ENCODE measurements at regions not wholly inside any gene's neighbourhood (a gene's known extent, or its start where the extent isn't known, plus 50 kb on each side); places are given as distances from the start of the nearest gene placed in this dataset.
"Not testable (repeated sequence)": the region's sequence is repeated elsewhere in the genome, so short reads cannot be mapped to it uniquely, and the experiment has no call there.

GRCh38 chr1:761791-762190 is 75.3 kb upstream of the OR4F16 start:
- DNase-seq (ENCODE audit: missing footprints); ATAC-seq; intact Hi-C loops (cut with DNase I): not testable (repeated sequence)

DNA sequence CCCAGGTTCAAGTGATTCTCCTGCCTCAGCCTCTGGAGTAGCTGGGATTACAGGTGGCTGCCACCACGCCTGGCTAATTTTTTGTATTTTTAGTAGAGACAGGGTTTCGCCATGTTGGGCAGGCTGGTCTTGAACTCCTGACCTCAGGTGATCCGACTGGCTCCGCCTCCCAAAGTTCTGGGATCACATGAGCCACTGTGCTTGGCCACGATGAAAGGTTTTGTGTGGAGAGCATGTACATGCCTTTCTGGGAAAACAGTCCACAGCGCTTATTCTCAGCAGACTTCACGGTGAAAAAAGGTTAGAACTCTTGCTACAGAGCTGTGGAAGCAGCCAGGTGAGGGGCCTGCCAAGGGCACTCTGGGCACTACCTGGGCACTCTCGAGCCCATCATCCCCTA is 85.0 kb upstream of the OR4F16 start:
- DNase-seq (ENCODE audit: missing footprints); ATAC-seq; intact Hi-C loops (cut with DNase I): not testable (repeated sequence)

DNA sequence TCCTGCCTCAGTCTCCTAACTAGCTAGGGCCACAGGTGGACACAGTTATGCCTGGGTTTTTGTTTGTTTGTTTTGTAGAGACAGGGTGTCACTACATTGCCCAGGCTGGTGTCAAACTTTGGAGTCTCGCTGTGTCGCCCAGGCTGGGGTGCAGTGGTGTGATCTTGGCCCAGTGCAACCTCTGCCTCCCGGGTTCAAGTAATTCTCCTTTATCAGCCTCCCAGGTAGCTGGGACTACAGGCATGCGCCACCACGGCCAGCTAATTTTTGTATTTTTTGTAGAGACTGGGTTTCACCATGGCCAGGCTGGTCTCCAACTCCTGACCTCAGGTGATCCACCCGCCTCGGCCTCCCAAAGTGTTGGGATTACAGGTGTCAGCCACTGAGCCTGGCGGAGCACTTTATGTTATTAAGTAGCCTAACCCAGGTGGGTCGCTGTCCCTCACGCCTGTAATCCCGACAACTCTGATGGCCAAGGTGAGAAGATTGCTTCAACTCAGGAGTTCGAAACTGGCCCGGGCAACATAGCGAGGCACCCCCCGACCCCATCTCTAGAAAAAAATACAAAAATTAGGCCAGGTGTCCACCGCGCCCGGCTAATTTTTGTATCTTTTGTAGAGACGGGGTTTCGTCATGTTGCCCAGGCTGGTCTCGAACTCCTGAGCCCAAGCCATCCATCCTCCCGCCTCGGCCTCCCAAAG is 91.2 kb upstream of the OR4F16 start:
- intact Hi-C loops (cut with DNase I); ATAC-seq; DNase-seq (ENCODE audit: missing footprints): not testable (repeated sequence)

- intact Hi-C loops (cut with DNase I) = not testable (repeated sequence)
- ATAC-seq = peak; percentile 100
- DNase-seq (ENCODE audit: missing footprints) = peak; percentile 100
These were observed 92.2 kb upstream of the OR4F16 start for GRCh38 chr1:778451-779278.

DNA sequence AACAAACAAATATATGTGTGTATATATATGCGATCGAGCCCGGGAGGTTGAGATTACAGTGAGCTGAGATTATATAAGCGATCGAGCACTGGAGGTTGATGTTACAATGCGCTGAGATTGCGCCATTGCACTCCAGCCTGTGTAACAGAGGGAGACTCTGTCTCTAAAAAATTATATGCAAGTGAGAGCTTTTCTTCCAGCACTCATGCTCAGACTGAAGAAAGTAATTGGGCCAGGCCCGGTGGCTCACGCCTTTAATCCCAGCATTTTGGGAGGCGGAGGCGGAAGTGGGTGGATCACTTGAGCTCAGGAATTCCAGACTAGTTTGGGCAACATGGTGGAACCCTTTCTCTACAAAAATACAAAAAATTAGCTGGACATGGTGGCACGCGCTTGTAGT is 93.2 kb upstream of the OR4F16 start:
- ATAC-seq; intact Hi-C loops (cut with DNase I): not testable (repeated sequence)
- peak; percentile 70 for DNase-seq (ENCODE audit: missing footprints)

GRCh38 chr1:788835-789234 is 102.4 kb upstream of the OR4F16 start:
- ATAC-seq (no peak), DNase-seq (ENCODE audit: missing footprints) (no peak)
- intact Hi-C loops (cut with DNase I) = no loop called here

DNA sequence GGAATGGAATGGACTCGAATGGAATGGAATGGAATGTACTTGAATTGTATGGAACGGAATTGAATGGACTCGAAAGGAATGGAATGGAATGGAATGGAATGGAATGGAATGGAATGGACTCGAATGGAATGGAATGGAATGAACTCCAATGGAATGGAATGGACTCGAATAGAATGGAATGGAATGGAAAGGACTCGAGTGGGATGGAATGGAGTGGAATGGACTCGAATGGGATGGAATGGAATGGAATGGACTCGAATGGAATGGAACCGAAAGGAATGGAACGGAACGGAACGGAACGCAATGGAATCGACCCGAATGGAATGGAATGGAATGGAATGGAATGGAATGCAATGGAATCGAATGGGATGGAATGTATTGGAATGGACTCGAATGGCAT is 103.2 kb upstream of the OR4F16 start:
- intact Hi-C loops (cut with DNase I); ATAC-seq; DNase-seq (ENCODE audit: missing footprints): not testable (repeated sequence)

DNA sequence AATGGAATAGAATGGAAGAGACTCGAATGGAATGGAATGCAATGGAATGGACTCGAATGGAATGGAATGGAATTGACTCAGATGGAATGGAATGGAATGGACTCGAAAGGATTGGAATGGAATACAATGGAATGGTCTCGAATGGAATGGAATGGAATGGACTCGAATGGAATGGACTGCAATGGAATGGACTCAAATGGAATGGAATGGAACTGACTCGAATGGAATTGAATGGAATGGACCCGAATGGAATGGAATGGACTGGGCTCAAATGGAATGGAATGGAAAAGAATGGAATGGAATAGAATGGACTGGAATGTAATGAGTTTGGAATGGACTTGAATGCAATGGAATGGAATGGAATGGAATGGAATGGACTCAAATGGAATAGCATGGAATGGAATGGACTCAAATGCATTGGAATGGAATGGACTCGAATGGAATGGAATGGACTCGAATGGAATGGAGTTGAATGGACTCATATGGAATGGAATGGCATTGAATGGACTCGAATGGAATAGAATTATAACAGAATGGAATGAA is 104.0 kb upstream of the OR4F16 start:
- DNase-seq (ENCODE audit: missing footprints); intact Hi-C loops (cut with DNase I); ATAC-seq: not testable (repeated sequence)

- ATAC-seq = peak; percentile 26
- intact Hi-C loops (cut with DNase I); DNase-seq (ENCODE audit: missing footprints): not testable (repeated sequence)
These were observed 107.9 kb upstream of the OR4F16 start for GRCh38 chr1:794310-794709.

- peak; percentile 80 for ATAC-seq
- intact Hi-C loops (cut with DNase I) = not testable (repeated sequence)
These were observed 108.6 kb upstream of the OR4F16 start for GRCh38 chr1:794918-795584.

GRCh38 chr1:797649-798048 is 111.2 kb upstream of the OR4F16 start:
- DNase-seq (ENCODE audit: missing footprints); ATAC-seq; intact Hi-C loops (cut with DNase I): not testable (repeated sequence)

More at GRCh38 chr1:794918-795584, 108.6 kb upstream of the OR4F16 start:
- DNase-seq (ENCODE audit: missing footprints) = not testable (repeated sequence)

DNA sequence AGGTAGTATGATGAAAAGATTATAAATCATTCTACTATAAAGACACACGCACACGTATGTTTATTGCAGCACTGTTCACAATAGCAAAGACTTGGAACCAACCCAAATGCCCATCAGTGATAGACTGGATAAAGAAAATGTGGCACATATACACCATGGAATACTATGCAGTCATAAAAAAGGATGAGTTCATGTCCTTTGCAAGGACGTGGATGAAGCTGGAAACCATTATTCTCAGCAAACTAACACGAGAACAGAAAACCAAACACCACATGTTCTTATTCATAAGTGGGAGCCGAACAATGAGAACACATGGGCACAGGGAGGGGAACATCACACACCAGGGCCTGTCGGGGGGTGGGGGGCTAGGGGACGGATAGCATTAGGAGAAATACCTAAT is 113.9 kb upstream of the OR4F16 start:
- intact Hi-C loops (cut with DNase I); DNase-seq (ENCODE audit: missing footprints); ATAC-seq: not testable (repeated sequence)

DNA sequence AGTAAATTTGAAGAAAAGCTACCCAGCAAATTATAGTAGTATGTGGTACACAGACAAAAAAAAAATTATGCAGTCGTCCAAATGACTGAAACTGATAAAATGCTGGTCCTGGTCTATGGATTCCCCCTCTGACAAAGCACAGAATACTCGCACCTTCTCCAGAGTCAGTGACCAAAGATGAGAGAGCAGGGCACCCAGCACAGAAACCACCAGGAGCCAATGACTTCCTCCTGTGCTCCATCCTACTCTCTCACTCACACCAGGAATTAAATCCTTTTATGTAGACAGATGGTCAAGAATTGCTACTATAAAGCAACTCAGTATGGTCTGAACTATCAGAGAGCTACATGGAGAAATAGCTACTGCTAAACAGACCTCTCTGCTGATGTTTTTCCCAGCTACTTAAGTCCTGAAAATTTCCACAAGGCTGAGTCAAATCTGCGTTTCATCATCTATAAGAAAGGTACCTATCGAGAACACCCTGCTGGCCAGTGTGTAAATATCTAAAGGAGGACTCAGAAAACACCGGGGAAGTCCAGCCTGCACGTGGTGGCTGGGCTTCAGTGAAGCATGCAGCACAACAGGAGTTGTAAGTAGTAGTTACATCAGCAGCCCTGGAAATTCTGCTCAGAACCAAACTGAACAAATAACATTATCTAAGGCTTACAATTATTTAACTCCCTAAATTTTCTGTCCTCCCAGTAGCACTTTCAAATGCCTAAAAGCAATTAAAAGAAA is 118.1 kb upstream of the OR4F16 start:
- intact Hi-C loops (cut with DNase I); DNase-seq (ENCODE audit: missing footprints); ATAC-seq: not testable (repeated sequence)

- intact Hi-C loops (cut with DNase I); DNase-seq (ENCODE audit: missing footprints); ATAC-seq: not testable (repeated sequence)
These were observed 118.4 kb upstream of the SAMD11 start for GRCh38 chr1:805310-805709.

DNA sequence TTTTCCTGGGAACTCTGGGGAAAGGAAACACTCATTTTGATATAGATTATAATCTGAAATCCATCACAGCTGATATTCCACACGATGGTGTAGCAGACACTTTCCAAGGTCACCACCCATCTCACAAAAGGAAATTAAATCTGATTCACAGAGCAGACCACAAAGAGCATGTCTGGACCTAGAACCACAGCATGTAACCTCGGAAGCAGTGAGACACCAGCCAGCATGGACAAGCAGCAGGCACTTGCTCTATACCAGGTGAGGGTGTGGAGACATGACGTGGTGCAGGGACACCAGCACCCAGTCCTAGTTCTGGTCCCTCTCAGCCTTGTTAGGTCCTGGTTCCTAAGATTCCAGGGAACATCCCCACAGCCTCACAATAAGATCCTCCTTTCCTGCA is 116.7 kb upstream of the SAMD11 start:
- ATAC-seq; DNase-seq (ENCODE audit: missing footprints); intact Hi-C loops (cut with DNase I): not testable (repeated sequence)

- intact Hi-C loops (cut with DNase I); DNase-seq (ENCODE audit: missing footprints): not testable (repeated sequence)
- ATAC-seq = peak; percentile 13
These were observed 115.9 kb upstream of the SAMD11 start for GRCh38 chr1:807699-808390.

- ATAC-seq; intact Hi-C loops (cut with DNase I); DNase-seq (ENCODE audit: missing footprints): not testable (repeated sequence)
These were observed 112.8 kb upstream of the SAMD11 start for GRCh38 chr1:810949-811348.
